GM12878 (cell line): ENCODE measurements at regions not wholly inside any gene's neighbourhood (a gene's known extent, or its start where the extent isn't known, plus 50 kb on each side); places are given as distances from the start of the nearest gene placed in this dataset.

Experiments
- ATAC-seq: fragments of 200-7000 bp; cut with Tn5 transposase; 3 replicates; pipeline ENCODE4 v1.9.1; 2020; ENCODE audit warnings: mild to moderate bottlenecking, moderate library complexity
- BruUV-seq: library from RNA; stranded (reverse); fragments of 400-500 nt; replicated peaks from 2 replicates; lab custom pipeline; 2021; lab: Mats Ljungman, UMichigan
- CTCF ChIA-PET: fragments of 300-600 bp; sonication (Branson Sonifier 250); formaldehyde crosslinking; extraction: SDS; loops from one replicate; lab custom pipeline; 2021; ENCODE audit warnings: inconsistent platforms; lab: Yijun Ruan, JAX
- POLR2A ChIA-PET: fragments of 350-600 bp; formaldehyde crosslinking; extraction: SDS; loops from one replicate; lab custom pipeline; 2021; ENCODE audit warnings: inconsistent platforms; lab: Charles Lee
- RAD21 ChIA-PET: fragments of 300-600 bp; sonication (Branson Sonifier 250); formaldehyde crosslinking; loops from one replicate; lab custom pipeline; 2023; ENCODE audit warnings: antibody characterized with exemption; ENCODE audit not compliant: unreplicated experiment; lab: Charles Lee
- SMC1A ChIA-PET: fragments of 300-600 bp; sonication (Branson Sonifier 250); formaldehyde crosslinking; loops from one replicate; lab custom pipeline; 2023; ENCODE audit not compliant: unreplicated experiment, uncharacterized antibody; lab: Charles Lee
- DNase-seq: peaks from one replicate; pipeline ENCODE4 v3.0.0-alpha.2; 2011; ENCODE audit warnings: low read depth, low spot score
- FAIRE-seq: peaks from 3 replicates; lab custom pipeline; 2011; peaks lifted over from hg19 to GRCh38; lab: Jason Lieb, UNC
- H2AFZ ChIP-seq: 2 replicates; pipeline ENCODE4 v1.6.0; 2011; ENCODE audit warnings: low read depth, low read length, control low read depth; ENCODE audit not compliant: control insufficient read depth
- H3K27ac ChIP-seq: 2 replicates; pipeline ENCODE4 v1.5.1; 2011; ENCODE audit warnings: control low read depth; ENCODE audit not compliant: control insufficient read depth, insufficient read depth
- H3K27me3 ChIP-seq, 2 experiments: replicated peaks in 1 of 2; 2 replicates each; pipeline versions ENCODE4 v1.6.0 to v1.6.1; 2011; ENCODE audit warnings: low read length in 1 of 2; ENCODE audit not compliant: control insufficient read depth in 2 of 2, insufficient read depth in 2 of 2
- H3K36me3 ChIP-seq, 2 experiments: 2 replicates each; pipeline ENCODE4 v1.5.1; 2011; ENCODE audit warnings: low read length in 1 of 2; ENCODE audit not compliant: control insufficient read depth in 2 of 2, insufficient read depth in 2 of 2
- H3K4me1 ChIP-seq: 2 replicates; pipeline ENCODE4 v1.6.1; 2011; ENCODE audit warnings: mild to moderate bottlenecking, low read length, moderate library complexity, mixed read lengths; ENCODE audit not compliant: control insufficient read depth, insufficient read depth
- H3K4me2 ChIP-seq: 2 replicates; pipeline ENCODE4 v1.6.0; 2011; ENCODE audit warnings: control low read depth; ENCODE audit not compliant: control insufficient read depth, insufficient read depth
- H3K4me3 ChIP-seq: fragments of 200-600 bp; sonication (generic); 2 replicates; pipeline ENCODE4 v1.5.1; 2016
- H3K79me2 ChIP-seq: 2 replicates; pipeline ENCODE4 v1.6.0; 2011; ENCODE audit warnings: low read length; ENCODE audit not compliant: control insufficient read depth, insufficient read depth
- H3K9ac ChIP-seq: 2 replicates; pipeline ENCODE4 v1.8.0; 2011; ENCODE audit warnings: low read length, control low read depth, mixed read lengths; ENCODE audit not compliant: control insufficient read depth, insufficient read depth
- H3K9me3 ChIP-seq: replicated peaks from 3 replicates; pipeline ENCODE4 v1.5.1; 2011; ENCODE audit warnings: mild to moderate bottlenecking, low read length; ENCODE audit not compliant: control insufficient read depth, insufficient read depth
- H4K20me1 ChIP-seq: 2 replicates; pipeline ENCODE4 v1.6.0; 2011; ENCODE audit not compliant: control insufficient read depth, insufficient read depth
- ATF7 ChIP-seq: fragments of 450-650 bp; IDR thresholded peaks from 2 replicates; pipeline ENCODE4 v1.6.1; 2016; ENCODE audit warnings: low read depth, mild to moderate bottlenecking
- BMI1 ChIP-seq: fragments of 450-650 bp; IDR thresholded peaks from 2 replicates; pipeline ENCODE4 v1.6.1; 2016; ENCODE audit warnings: mild to moderate bottlenecking, moderate library complexity, borderline replicate concordance
- CBX5 ChIP-seq: sonication (generic); IDR thresholded peaks from 2 replicates; pipeline ENCODE4 v1.6.1; 2016; ENCODE audit warnings: low read depth, moderate library complexity, mild to moderate bottlenecking, inconsistent platforms
- CHD4 ChIP-seq: fragments of 200-600 bp; sonication (generic); IDR thresholded peaks from 2 replicates; pipeline ENCODE4 v1.6.1; 2016; ENCODE audit warnings: mild to moderate bottlenecking
- FOXM1 ChIP-seq: IDR thresholded peaks from 2 replicates; pipeline ENCODE4 v1.6.1; 2012; ENCODE audit warnings: low read depth, mild to moderate bottlenecking, inconsistent platforms, low read length, moderate library complexity
- IKZF2 ChIP-seq, 2 experiments: fragments of 450-650 bp; IDR thresholded peaks; 2 replicates each; pipeline ENCODE4 v1.6.1; 2017; ENCODE audit warnings: mild to moderate bottlenecking in 2 of 2, moderate library complexity in 2 of 2
- POLR2A ChIP-seq: IDR thresholded peaks from 2 replicates; pipeline ENCODE4 v1.6.1; 2011; ENCODE audit warnings: low read depth, mild to moderate bottlenecking, low read length
- ZNF592 ChIP-seq: fragments of 450-650 bp; IDR thresholded peaks from 2 replicates; pipeline ENCODE4 v1.6.1; 2017; ENCODE audit warnings: mild to moderate bottlenecking, moderate library complexity
- WGBS: methylation state at CpG from one replicate; pipeline ENCODE4 v1.1.6; 2016; ENCODE audit warnings: low lambda C conversion rate; ENCODE audit not compliant: insufficient replicate concordance, insufficient coverage; ENCODE audit errors: missing lambda C conversion rate; 5-methylcytosine and 5-hydroxymethylcytosine counted together
- in situ Hi-C: fragments of 300-500 bp; cut with MboI; formaldehyde crosslinking; loops from 9 replicates; pipeline ENCODE4 v1.14.3; 2018; ENCODE audit warnings: mixed read lengths
- intact Hi-C: fragments of 100-400 bp; cut with micrococcal nuclease; formaldehyde crosslinking; loops from one replicate; pipeline ENCODE4 v1.14.2; 2022; ENCODE audit not compliant: unreplicated experiment

- TF ChIP-seq FOXM1 (no peak), ATF7 (no peak)
These were observed 91.8 kb downstream of the VSIG4 start (continued) for GRCh38 chrX:65948103-65948502.

GRCh38 chrX:65941775-65942174 is 98.1 kb downstream of the VSIG4 start:
- SMC1A ChIA-PET = no interaction called here
- in situ Hi-C loops = no loop called here
- Histone ChIP-seq H4K20me1 (no peaks in the 10 kb centered on the region), H3K9me3 (no peaks in the 10 kb centered on the region), H3K27ac (no peak overlapping the region), H3K27me3 (no peaks in the 10 kb centered on the region), H2AFZ (no peak overlapping the region), H3K36me3 (no peaks in the 10 kb centered on the region), H3K4me1 (no peaks in the 10 kb centered on the region), H3K9ac (no peak overlapping the region), H3K79me2 (no peaks in the 10 kb centered on the region), H3K4me2 (no peak overlapping the region), H3K4me3 (no peak overlapping the region)
- RAD21 ChIA-PET = no interaction called here
- CTCF ChIA-PET = no interaction called here
- whole genome bisulfite sequencing = 0% methylated on average over 1 of the region's 1 CpG
- TF ChIP-seq BMI1 (no peak), ZNF592 (no peak), CHD4 (no peak), POLR2A (no peak), IKZF2 (IDR thresholded peaks at IDR 0.05) (no peak), CBX5 (no peak)
- BruUV-seq = no TSS peak
- ATAC-seq (no peak), DNase-seq (no peak), FAIRE-seq (no peak)
- intact Hi-C loops = no loop called here
- POLR2A ChIA-PET = no interaction called here
